ENCODE measurements at regions not wholly inside any gene's neighbourhood (a gene's known extent, or its start where the extent isn't known, plus 50 kb on each side); places are given as distances from the start of the nearest gene placed in this dataset.

GRCh38 chr21:38989745-38990423 lies 184.2 kb downstream of the ETS2 start:
- DNase-seq (ENCODE audit: low read depth, low spot score), result no peak

GRCh38 chr21:38989379-38989744 lies 183.6 kb downstream of the ETS2 start:
- no peak for DNase-seq (ENCODE audit: low read depth, low spot score)
- TF ChIP-seq FOXP2 (optimal IDR thresholded peaks at IDR 0.05; ENCODE audit: control extremely low read depth, extremely low read length, insufficient read depth), result no peak
- TF ChIP-seq POLR2AphosphoS5 (IDR thresholded peaks at IDR 0.05; ENCODE audit: borderline replicate concordance, low read depth, low read length), result no peak
- no peak for TF ChIP-seq EZH2 (IDR thresholded peaks at IDR 0.05)
- Histone ChIP-seq H3K36me3 (ENCODE audit: insufficient read depth, low read length) (no peaks in the 10 kb centered on the region), H3K9me3 (ENCODE audit: low read depth, low read length) (no peaks in the 10 kb centered on the region), H3K27ac (no peak overlapping the region), H3K4me3 (no peak overlapping the region), H3K9ac (ENCODE audit: insufficient read length) (no peak overlapping the region)

More at GRCh38 chr21:38989745-38990423, 184.2 kb downstream of the ETS2 start:
- Histone ChIP-seq H3K9ac (ENCODE audit: insufficient read length) (no peak overlapping the region), H3K9me3 (ENCODE audit: low read depth, low read length) (no peaks in the 10 kb centered on the region), H3K36me3 (ENCODE audit: insufficient read depth, low read length) (no peaks in the 10 kb centered on the region), H3K4me3 (peak overlapping the region; percentile 29), H3K27ac (peak overlapping the region; percentile 15; the same call in 1 of the 2 replicates)
- TF ChIP-seq POLR2AphosphoS5 (IDR thresholded peaks at IDR 0.05; ENCODE audit: borderline replicate concordance, low read depth, low read length) (no peak), EZH2 (IDR thresholded peaks at IDR 0.05) (no peak), FOXP2 (optimal IDR thresholded peaks at IDR 0.05; ENCODE audit: control extremely low read depth, extremely low read length, insufficient read depth) (no peak)

GRCh38 chr21:38988509-38989378 lies 183.0 kb downstream of the ETS2 start:
- H3K9ac ChIP-seq (ENCODE audit: insufficient read length), result no peak overlapping the region
- H3K27ac ChIP-seq, result peak overlapping the region; percentile 39
- no peak for DNase-seq (ENCODE audit: low read depth, low spot score)

GRCh38 chr21:38987633-38988508 lies 182.1 kb downstream of the ETS2 start:
- no peak overlapping the region for H3K9ac ChIP-seq (ENCODE audit: insufficient read length)
- H3K36me3 ChIP-seq (ENCODE audit: insufficient read depth, low read length), result no peaks in the 10 kb centered on the region
- TF ChIP-seq EZH2 (IDR thresholded peaks at IDR 0.05), result no peak
- no peak for TF ChIP-seq FOXP2 (optimal IDR thresholded peaks at IDR 0.05; ENCODE audit: control extremely low read depth, extremely low read length, insufficient read depth)
- no peak for TF ChIP-seq POLR2AphosphoS5 (IDR thresholded peaks at IDR 0.05; ENCODE audit: borderline replicate concordance, low read depth, low read length)
- no peaks in the 10 kb centered on the region for H3K9me3 ChIP-seq (ENCODE audit: low read depth, low read length)
- H3K27ac ChIP-seq, result peak overlapping the region; percentile 39
- DNase-seq (ENCODE audit: low read depth, low spot score), result no peak
- H3K4me3 ChIP-seq, result peak overlapping the region; percentile 21; the same call in 1 of the 2 replicates

More at GRCh38 chr21:38988509-38989378, 183.0 kb downstream of the ETS2 start:
- H3K36me3 ChIP-seq (ENCODE audit: insufficient read depth, low read length), result no peaks in the 10 kb centered on the region
- H3K9me3 ChIP-seq (ENCODE audit: low read depth, low read length), result no peaks in the 10 kb centered on the region
- peak overlapping the region; percentile 21; the same call in 1 of the 2 replicates for H3K4me3 ChIP-seq
- TF ChIP-seq POLR2AphosphoS5 (IDR thresholded peaks at IDR 0.05; ENCODE audit: borderline replicate concordance, low read depth, low read length) (no peak), FOXP2 (optimal IDR thresholded peaks at IDR 0.05; ENCODE audit: control extremely low read depth, extremely low read length, insufficient read depth) (no peak), EZH2 (IDR thresholded peaks at IDR 0.05) (no peak)

GRCh38 chr21:38986806-38987632 lies 181.3 kb downstream of the ETS2 start:
- no peaks in the 10 kb centered on the region for H3K36me3 ChIP-seq (ENCODE audit: insufficient read depth, low read length)
- no peak overlapping the region for H3K4me3 ChIP-seq
- no peak for DNase-seq (ENCODE audit: low read depth, low spot score)
- no peak overlapping the region for H3K27ac ChIP-seq
- H3K9me3 ChIP-seq (ENCODE audit: low read depth, low read length), result no peaks in the 10 kb centered on the region
- H3K9ac ChIP-seq (ENCODE audit: insufficient read length), result no peak overlapping the region
- TF ChIP-seq POLR2AphosphoS5 (IDR thresholded peaks at IDR 0.05; ENCODE audit: borderline replicate concordance, low read depth, low read length) (no peak), EZH2 (IDR thresholded peaks at IDR 0.05) (no peak), FOXP2 (optimal IDR thresholded peaks at IDR 0.05; ENCODE audit: control extremely low read depth, extremely low read length, insufficient read depth) (no peak)

- H3K9ac ChIP-seq (ENCODE audit: insufficient read length), result no peak overlapping the region
- no peaks in the 10 kb centered on the region for H3K36me3 ChIP-seq (ENCODE audit: insufficient read depth, low read length)
- no peak for DNase-seq (ENCODE audit: low read depth, low spot score)
- TF ChIP-seq POLR2AphosphoS5 (IDR thresholded peaks at IDR 0.05; ENCODE audit: borderline replicate concordance, low read depth, low read length) (no peak), EZH2 (IDR thresholded peaks at IDR 0.05) (no peak), FOXP2 (optimal IDR thresholded peaks at IDR 0.05; ENCODE audit: control extremely low read depth, extremely low read length, insufficient read depth) (no peak)
- no peaks in the 10 kb centered on the region for H3K9me3 ChIP-seq (ENCODE audit: low read depth, low read length)
- peak overlapping the region; percentile 62; the same call in 1 of the 2 replicates for H3K4me3 ChIP-seq
- no peak overlapping the region; the same call in 1 of the 2 replicates for H3K27ac ChIP-seq
Measured at GRCh38 chr21:38986406-38986805, 180.7 kb downstream of the ETS2 start.
